ENCODE measurements at regions not wholly inside any gene's neighbourhood (a gene's known extent, or its start where the extent isn't known, plus 50 kb on each side); places are given as distances from the start of the nearest gene placed in this dataset.

DNA sequence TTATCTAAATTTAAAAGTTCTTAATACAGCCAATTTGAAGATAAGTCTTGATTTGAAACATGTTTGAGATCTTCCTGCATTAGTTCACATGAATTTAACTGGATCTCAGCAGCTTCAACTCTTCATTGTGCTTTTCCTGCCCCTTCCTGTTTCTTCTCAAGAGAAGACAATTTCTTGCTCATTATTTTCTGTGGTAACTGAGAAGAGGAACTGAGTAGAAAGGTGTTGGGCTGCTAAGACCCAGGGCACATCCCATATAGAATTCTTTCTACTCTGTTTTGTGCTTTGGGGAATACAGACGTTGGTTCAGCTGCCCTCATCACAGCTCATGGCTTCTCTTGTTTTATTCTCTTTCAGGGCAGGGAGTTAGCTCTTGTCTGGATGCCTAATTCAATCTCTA is 110.2 kb downstream of the SNAPC1 start:
- DNase-seq (ENCODE audit: insufficient read length, low spot score) (no peak), FAIRE-seq (peak; percentile 77)
- TF ChIP-seq SPI1 (IDR thresholded peaks at IDR 0.05; ENCODE audit: low read depth, low read length) (peak; percentile 99), PAX5 (IDR thresholded peaks at IDR 0.05; ENCODE audit: insufficient read depth, low read length, severe bottlenecking) (no peak)

DNA sequence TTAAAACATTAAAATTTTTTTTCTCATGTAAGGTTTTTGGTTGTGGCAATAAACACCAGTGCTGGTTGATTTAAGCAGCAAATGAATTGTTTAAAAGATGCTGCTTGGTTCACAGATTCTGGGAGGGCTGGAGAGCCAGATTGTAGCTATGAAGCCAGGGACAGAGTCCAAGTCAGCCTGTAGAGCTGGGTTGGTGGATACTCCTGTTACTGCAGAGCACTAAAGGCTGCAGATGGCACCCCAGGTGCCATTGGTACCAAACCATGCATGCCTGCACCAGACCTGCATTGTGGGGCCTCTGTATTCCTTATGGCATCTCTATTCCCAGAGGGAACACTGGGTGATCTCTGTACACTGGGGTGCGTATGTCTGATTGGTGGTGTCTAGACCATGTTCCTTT is 113.3 kb downstream of the SNAPC1 start:
- FAIRE-seq: no peak
- no peak for TF ChIP-seq POLR2A (IDR thresholded peaks at IDR 0.05; ENCODE audit: low read depth, low read length)
- TF ChIP-seq SPI1 (IDR thresholded peaks at IDR 0.05; ENCODE audit: low read depth, low read length): no peak
- TF ChIP-seq PAX5 (IDR thresholded peaks at IDR 0.05; ENCODE audit: insufficient read depth, low read length, severe bottlenecking): no peak
- no peak for TF ChIP-seq POU2F2 (IDR thresholded peaks at IDR 0.05; ENCODE audit: low read depth, low read length)
- TF ChIP-seq TAF1 (IDR thresholded peaks at IDR 0.05; ENCODE audit: low read depth, low read length): no peak
- TF ChIP-seq POLR2AphosphoS5 (IDR thresholded peaks at IDR 0.05; ENCODE audit: low read depth, low read length): no peak
- DNase-seq (ENCODE audit: insufficient read length, low spot score): no peak

DNA sequence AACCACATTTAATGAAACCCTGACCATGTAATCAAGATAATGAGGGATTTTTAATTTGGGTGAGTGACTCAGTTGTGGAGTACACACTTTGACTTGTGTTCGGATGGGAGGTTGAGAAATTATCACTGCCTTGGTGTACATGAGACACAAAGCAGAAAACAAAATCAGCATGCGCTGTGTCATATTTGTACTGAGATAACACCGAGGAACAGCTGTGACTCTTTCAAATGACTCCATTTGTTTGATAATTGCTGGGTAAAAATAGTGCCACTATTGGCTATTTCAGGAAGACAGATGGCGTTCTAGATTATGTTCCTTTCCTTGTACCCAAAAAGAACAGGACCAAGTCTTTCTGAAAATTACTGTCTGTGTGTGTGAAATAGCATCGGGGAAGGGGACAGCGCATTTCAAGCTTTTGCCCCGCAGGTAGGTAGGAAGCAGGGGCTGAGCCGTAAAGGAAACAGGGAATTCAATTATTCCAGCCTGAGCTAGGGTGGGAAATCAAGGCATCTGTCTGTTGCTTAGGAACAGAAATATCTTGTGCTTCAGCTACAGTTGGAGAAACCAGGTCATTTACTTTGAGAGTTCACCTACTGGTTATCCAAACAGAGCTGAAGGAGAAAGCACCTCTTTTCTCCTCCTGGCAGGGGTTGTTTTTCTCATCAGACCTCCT is 114.3 kb downstream of the SNAPC1 start:
- TF ChIP-seq POU2F2 (IDR thresholded peaks at IDR 0.05; ENCODE audit: low read depth, low read length) (no peak), POLR2A (IDR thresholded peaks at IDR 0.05; ENCODE audit: low read depth, low read length) (no peak), POLR2AphosphoS5 (IDR thresholded peaks at IDR 0.05; ENCODE audit: low read depth, low read length) (no peak), SPI1 (IDR thresholded peaks at IDR 0.05; ENCODE audit: low read depth, low read length) (no peak), TAF1 (IDR thresholded peaks at IDR 0.05; ENCODE audit: low read depth, low read length) (no peak), PAX5 (IDR thresholded peaks at IDR 0.05; ENCODE audit: insufficient read depth, low read length, severe bottlenecking) (no peak)
- no peak for DNase-seq (ENCODE audit: insufficient read length, low spot score)
- FAIRE-seq: peak; percentile 26

DNA sequence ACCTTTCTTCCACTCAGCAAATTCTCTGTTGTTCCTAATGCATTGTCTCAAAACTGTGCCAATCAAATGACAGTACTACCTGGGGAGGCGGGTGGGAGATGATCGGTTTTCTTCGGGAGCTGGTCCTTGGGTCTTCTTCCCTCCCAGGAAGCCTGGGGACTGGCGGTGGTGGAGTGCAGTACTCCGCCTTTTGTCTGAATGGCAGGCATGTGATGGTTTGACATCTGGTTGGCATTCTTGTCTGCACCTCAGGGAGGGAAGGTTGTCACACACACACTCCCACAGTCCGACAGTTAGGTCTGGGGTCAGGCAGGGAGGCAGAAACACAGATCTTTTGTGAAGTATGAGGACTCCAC is 114.8 kb downstream of the SNAPC1 start:
- no peak for FAIRE-seq
- TF ChIP-seq SPI1 (IDR thresholded peaks at IDR 0.05; ENCODE audit: low read depth, low read length) (no peak), POLR2A (IDR thresholded peaks at IDR 0.05; ENCODE audit: low read depth, low read length) (no peak), PAX5 (IDR thresholded peaks at IDR 0.05; ENCODE audit: insufficient read depth, low read length, severe bottlenecking) (no peak), POU2F2 (IDR thresholded peaks at IDR 0.05; ENCODE audit: low read depth, low read length) (no peak), TAF1 (IDR thresholded peaks at IDR 0.05; ENCODE audit: low read depth, low read length) (no peak), POLR2AphosphoS5 (IDR thresholded peaks at IDR 0.05; ENCODE audit: low read depth, low read length) (no peak)
- DNase-seq (ENCODE audit: insufficient read length, low spot score): no peak

DNA sequence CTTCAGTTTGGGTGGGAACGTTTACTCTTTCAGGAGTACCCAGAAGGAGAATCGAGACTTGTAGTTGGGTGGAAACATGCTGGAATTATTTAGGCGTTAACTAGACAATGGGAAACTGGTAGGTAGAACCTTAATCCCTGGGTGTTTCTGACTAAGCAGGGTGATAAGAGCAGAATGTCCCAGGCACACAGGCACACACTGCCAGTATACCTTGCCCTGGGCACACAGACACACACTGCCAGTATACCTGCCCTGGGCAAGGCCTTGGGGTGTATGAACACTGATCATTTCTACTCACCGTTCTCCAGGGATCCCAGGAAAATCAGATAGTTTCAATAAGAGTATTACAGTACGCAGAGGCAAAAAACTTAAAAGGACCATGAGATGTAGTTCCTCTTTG is 115.5 kb downstream of the SNAPC1 start:
- FAIRE-seq (no peak), DNase-seq (ENCODE audit: insufficient read length, low spot score) (no peak)
- TF ChIP-seq SPI1 (IDR thresholded peaks at IDR 0.05; ENCODE audit: low read depth, low read length) (no peak), TAF1 (IDR thresholded peaks at IDR 0.05; ENCODE audit: low read depth, low read length) (no peak), POLR2AphosphoS5 (IDR thresholded peaks at IDR 0.05; ENCODE audit: low read depth, low read length) (no peak), PAX5 (IDR thresholded peaks at IDR 0.05; ENCODE audit: insufficient read depth, low read length, severe bottlenecking) (no peak), POU2F2 (IDR thresholded peaks at IDR 0.05; ENCODE audit: low read depth, low read length) (no peak), POLR2A (IDR thresholded peaks at IDR 0.05; ENCODE audit: low read depth, low read length) (no peak)

DNA sequence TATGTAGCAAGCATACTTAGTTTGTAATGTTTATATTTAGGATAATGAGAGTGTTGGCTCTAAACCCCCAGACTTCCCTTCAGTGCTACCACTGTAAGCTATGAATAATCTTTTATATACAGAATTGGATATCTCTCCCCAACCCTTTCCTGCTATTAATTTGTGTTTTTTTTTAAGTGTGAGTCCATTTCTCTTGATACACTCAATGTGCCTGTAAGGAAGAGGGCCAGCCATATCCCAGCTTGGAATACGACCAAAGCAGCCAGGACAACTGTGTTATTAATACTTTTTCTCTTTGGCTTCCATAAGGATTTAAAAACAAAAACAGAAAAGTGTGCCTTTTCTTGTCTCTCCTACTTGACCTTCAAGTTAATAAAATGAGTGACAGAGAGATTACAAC is 116.7 kb downstream of the SNAPC1 start:
- no peak for DNase-seq (ENCODE audit: insufficient read length, low spot score)
- TF ChIP-seq SPI1 (IDR thresholded peaks at IDR 0.05; ENCODE audit: low read depth, low read length) (no peak), POLR2AphosphoS5 (IDR thresholded peaks at IDR 0.05; ENCODE audit: low read depth, low read length) (no peak), POU2F2 (IDR thresholded peaks at IDR 0.05; ENCODE audit: low read depth, low read length) (no peak), TAF1 (IDR thresholded peaks at IDR 0.05; ENCODE audit: low read depth, low read length) (no peak), POLR2A (IDR thresholded peaks at IDR 0.05; ENCODE audit: low read depth, low read length) (no peak), PAX5 (IDR thresholded peaks at IDR 0.05; ENCODE audit: insufficient read depth, low read length, severe bottlenecking) (no peak)
- FAIRE-seq: no peak

DNA sequence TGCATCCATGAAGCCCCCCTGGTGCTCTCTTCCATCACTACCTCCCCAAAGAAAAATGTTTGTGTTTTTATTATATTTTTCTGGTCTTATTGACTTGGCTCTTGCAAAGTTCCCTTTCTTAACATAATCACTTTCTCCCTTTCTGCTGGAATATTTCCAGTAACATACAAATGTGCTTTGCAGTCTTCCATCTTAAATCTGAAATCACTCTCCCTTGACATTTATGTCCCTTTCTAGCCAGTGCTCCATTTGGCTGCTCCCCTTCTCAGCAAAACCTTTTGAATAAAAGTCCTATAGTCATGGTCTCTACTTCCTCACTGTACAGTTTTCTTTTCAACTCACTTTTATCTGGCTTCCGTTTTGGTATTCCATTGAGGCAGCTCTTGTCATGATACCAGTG is 118.8 kb downstream of the SNAPC1 start:
- no peak for TF ChIP-seq SPI1 (IDR thresholded peaks at IDR 0.05; ENCODE audit: low read depth, low read length)
- TF ChIP-seq POLR2A (IDR thresholded peaks at IDR 0.05; ENCODE audit: low read depth, low read length): no peak
- TF ChIP-seq TAF1 (IDR thresholded peaks at IDR 0.05; ENCODE audit: low read depth, low read length): no peak
- TF ChIP-seq POU2F2 (IDR thresholded peaks at IDR 0.05; ENCODE audit: low read depth, low read length): no peak
- no peak for TF ChIP-seq POLR2AphosphoS5 (IDR thresholded peaks at IDR 0.05; ENCODE audit: low read depth, low read length)
- no peak for TF ChIP-seq PAX5 (IDR thresholded peaks at IDR 0.05; ENCODE audit: insufficient read depth, low read length, severe bottlenecking)
- no peak for DNase-seq (ENCODE audit: insufficient read length, low spot score)
- FAIRE-seq: peak; percentile 13

DNA sequence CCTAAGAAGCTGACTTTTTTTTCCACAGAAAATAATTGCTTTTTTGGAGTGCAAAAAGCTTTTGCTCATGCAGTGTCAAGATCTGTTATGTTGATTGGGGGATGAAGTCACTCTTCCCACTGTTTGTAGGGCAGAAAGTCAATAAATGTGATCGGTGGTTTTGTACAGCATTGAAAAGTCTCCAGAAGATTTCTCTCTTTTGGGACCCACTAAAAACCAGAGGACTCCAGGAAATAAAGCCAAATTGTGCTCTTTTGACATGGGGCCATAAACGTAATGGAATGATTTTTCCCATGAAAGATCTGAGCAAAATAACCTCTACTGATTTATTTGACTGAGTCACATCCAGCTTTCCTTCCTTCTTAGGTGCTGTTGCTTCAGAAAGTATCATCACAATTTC is 122.5 kb downstream of the SNAPC1 start:
- FAIRE-seq (no peak), DNase-seq (ENCODE audit: insufficient read length, low spot score) (no peak)
- TF ChIP-seq SPI1 (IDR thresholded peaks at IDR 0.05; ENCODE audit: low read depth, low read length): no peak
- TF ChIP-seq POLR2AphosphoS5 (IDR thresholded peaks at IDR 0.05; ENCODE audit: low read depth, low read length): no peak
- TF ChIP-seq TAF1 (IDR thresholded peaks at IDR 0.05; ENCODE audit: low read depth, low read length): no peak
- no peak for TF ChIP-seq POLR2A (IDR thresholded peaks at IDR 0.05; ENCODE audit: low read depth, low read length)
- TF ChIP-seq PAX5 (IDR thresholded peaks at IDR 0.05; ENCODE audit: insufficient read depth, low read length, severe bottlenecking): no peak
- no peak for TF ChIP-seq POU2F2 (IDR thresholded peaks at IDR 0.05; ENCODE audit: low read depth, low read length)

DNA sequence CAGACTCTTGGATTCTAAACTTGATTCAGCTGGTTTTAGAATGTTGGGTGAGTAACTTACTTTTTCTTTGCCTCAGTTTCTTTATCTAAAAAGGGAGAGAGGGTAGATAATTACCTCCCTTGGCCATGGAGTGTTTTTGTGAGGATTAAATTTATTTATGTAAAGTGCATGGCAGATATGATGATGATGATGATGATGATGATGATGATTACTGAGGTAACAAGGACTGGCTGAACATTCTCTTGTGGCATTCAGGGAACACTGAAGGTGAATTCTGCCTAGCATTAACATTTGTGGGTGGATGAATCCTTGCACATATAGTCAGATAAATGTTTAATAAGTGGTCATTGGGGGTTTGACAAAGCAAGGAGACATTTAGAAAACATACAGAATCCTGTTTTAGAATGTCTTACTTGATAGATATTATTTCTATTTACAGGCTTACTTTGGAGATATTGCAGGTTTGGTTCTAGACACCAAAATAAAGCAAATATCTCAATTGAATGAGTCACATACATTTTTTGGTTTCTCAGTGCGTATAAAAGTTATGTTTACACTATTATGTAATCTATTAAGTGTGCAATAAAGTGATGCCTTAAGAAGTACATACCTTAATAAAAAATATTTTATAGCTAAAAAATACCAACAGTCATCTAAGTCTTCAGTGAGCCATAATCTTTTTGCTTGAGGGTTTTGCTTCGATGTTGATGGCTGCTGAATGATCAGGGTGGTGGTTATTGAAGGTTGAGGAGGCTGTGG is 123.2 kb downstream of the SNAPC1 start:
- DNase-seq (ENCODE audit: insufficient read length, low spot score): no peak
- no peak for TF ChIP-seq TAF1 (IDR thresholded peaks at IDR 0.05; ENCODE audit: low read depth, low read length)
- TF ChIP-seq POLR2A (IDR thresholded peaks at IDR 0.05; ENCODE audit: low read depth, low read length): no peak
- no peak for TF ChIP-seq POU2F2 (IDR thresholded peaks at IDR 0.05; ENCODE audit: low read depth, low read length)
- no peak for TF ChIP-seq POLR2AphosphoS5 (IDR thresholded peaks at IDR 0.05; ENCODE audit: low read depth, low read length)
- TF ChIP-seq PAX5 (IDR thresholded peaks at IDR 0.05; ENCODE audit: insufficient read depth, low read length, severe bottlenecking): no peak
- no peak for TF ChIP-seq SPI1 (IDR thresholded peaks at IDR 0.05; ENCODE audit: low read depth, low read length)
- FAIRE-seq: no peak

All from GM12891 (cell line).